CD1c-positive myeloid dendritic cell (primary cell): ENCODE measurements at regions not wholly inside any gene's neighbourhood (a gene's known extent, or its start where the extent isn't known, plus 50 kb on each side); places are given as distances from the start of the nearest gene placed in this dataset.

ENCODE experiments used
- DNase-seq: peaks from one replicate; pipeline ENCODE4 v3.0.0-alpha.2; 2016; ENCODE audit errors: extremely low spot score

GRCh38 chr1:230515451-230516145, 89.5 kb upstream of the PGBD5 start:
- DNase-seq: no peak

GRCh38 chr1:230510496-230510895, 84.4 kb upstream of the PGBD5 start:
- DNase-seq: no peak

- DNase-seq: peak; percentile 67
Observed at GRCh38 chr1:230509281-230509977, 83.3 kb upstream of the PGBD5 start.

GRCh38 chr1:230507666-230508402, 81.7 kb upstream of the PGBD5 start:
- DNase-seq: peak; percentile 15

GRCh38 chr1:230507236-230507635, 81.1 kb upstream of the PGBD5 start:
- DNase-seq: no peak

DNA sequence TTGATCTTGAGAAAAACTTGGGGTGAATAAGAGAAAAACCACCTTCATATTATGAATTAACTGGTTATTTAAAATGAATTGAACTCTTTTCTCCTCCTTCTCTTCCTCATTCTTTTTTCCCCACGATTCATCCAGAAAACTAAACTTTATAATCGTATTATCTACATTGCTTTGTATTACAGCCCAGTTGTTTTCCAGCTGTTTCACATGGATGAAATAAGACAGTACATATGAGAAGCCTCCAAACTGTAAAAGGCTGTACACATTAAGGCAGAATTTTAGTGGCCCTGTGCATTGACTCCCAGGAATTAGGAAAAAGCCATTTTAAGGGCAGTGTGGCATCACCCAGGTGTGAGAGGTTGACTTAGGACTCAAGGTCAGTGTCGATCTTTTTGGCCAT, 80.3 kb upstream of the PGBD5 start:
- DNase-seq: no peak

- no peak for DNase-seq
Observed at GRCh38 chr1:230504310-230504709, 78.2 kb upstream of the PGBD5 start.

DNA sequence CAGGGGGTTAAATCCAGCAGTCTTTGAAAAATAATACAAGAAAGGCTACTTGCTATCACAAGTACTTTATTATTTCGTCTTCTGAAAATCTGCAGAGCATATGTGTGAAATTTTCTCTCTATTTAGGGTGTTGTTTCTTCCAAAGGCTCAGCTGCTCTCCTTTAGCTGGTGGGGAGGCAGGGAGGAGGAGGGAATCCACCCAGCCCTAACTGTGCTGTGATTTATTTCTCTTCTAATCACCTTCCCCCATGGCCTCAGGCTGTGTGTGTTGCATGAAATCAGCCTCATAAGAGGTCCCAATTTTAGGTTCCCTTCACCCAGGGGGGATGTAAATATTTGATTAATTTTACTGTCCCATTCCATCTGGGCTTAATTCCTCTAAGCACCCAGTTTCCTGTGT, 77.6 kb upstream of the PGBD5 start:
- no peak for DNase-seq

DNA sequence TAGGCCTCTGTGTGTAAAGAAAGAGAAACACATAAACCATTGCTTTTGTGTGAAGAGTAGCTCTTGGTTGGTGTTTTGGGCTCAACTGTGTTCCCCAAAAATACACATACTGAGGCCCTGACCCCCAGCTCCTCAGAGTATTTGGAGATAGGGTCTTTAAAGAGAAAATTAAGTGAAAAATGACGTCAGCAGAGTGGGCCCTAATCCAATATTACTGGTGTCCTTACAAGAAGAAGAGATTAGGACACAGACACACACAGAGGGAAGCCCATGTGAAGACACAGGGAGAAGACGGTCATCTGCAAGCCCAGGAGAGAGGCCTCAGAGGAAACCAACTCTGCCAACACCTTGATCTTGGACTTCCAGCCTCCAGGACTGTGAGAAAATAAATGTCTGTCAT, 76.9 kb upstream of the PGBD5 start:
- DNase-seq: no peak

DNA sequence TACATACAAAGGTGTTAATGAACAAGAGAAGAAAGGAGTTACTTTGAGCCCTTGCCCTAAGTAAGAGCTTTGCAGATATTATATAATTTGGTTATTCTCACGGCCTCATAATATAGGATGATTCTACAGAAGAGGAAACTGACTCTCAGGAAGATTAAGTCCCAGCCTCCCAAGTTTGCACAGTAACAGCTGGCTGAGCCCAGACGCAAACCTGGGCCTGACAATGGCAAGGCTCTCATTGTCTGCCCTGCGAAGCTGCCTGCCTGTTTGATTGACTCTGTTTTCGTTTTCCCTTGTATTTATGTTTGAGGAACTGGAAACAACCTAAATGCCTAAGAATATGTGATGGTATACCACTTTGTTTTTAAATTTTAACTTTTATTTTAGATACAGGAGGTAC, 76.2 kb upstream of the PGBD5 start:
- DNase-seq: no peak

- DNase-seq: no peak
Observed at GRCh38 chr1:230501849-230502248, 75.7 kb upstream of the PGBD5 start.

DNA sequence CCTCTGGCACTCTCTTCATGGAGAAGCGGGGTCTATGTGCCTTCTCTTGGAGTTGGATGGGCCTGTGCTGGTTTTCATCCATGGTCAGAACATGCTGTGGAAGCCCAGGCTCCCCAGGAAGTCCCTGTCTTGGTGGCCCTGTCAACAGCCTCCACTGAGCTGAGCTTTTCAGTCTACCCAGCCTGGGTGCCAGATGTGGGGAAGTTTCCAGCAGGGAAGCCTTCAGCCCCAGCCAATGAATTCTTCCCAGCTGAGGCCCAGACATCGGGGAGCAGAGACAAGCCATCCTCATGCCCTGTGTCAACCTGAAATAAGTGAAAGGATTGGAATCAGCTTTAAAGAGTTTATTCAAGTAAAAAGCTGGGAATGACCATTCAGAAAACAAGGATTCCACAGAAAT, 75.1 kb upstream of the PGBD5 start:
- DNase-seq: no peak

DNA sequence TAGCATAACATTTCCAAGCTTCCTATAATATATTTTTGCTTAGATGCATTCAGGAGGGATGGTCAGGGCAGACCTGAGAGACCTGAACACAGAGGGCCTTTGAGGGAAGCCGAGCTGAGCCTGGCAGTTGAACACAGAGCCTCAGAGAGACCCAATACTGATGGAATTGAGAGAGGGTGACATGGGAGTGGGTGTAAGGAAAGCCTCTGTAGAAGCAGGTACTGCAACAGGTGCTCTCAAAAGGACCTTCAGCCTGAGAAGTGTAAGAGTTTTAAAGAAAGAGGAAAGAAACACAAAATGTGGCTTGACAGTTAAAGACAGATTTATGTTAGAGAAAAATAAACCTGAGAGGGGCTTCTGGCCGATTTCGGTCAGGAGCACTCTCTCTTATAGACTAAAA, 73.9 kb upstream of the PGBD5 start:
- no peak for DNase-seq

- no peak for DNase-seq
Observed at GRCh38 chr1:230499496-230499895, 73.4 kb upstream of the PGBD5 start.

GRCh38 chr1:230498704-230499103, 72.6 kb upstream of the PGBD5 start:
- DNase-seq: no peak

- no peak for DNase-seq
Observed at GRCh38 chr1:230496451-230496850, 70.3 kb upstream of the PGBD5 start.

- no peak for DNase-seq
Observed at GRCh38 chr1:230495891-230496385, 69.8 kb upstream of the PGBD5 start.

DNA sequence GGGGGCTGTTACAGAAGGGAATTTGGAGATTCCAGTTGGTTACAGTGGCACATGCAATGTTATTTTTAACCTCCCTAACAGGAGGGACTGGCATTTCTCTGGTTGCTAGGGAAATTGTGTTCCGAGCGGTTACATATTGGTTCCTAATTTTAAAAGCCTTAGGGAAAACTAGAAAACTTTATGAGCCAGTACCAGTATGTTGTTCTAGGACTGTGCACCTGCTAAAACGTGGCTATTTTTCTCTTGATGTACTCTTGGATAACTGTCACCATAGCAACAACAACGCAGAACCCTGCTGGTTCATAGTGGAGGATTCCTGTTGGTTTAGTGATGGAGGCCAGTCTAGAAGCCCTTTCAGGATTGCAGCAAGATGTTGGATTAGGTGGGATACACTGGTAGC, 68.9 kb upstream of the PGBD5 start:
- no peak for DNase-seq

DNA sequence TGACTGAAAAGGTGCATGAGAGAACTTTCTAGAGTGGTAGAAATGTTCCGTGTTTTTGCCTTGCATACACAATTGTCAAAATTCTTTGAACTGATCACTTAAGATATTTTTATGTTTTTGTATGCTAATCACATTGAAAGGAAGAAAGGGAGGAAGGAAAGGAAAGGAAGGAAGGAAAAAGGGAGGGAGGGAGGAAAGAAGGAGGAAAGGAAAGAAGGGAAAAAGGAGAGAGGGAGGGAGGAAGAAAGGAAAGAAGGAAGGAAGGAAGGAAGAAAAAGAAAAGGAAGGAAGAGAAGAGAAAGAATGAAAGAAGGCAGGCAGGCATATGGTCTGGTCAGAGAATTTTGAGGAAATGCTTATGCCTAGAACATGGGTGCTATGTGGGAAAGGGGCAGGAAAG, 68.4 kb upstream of the PGBD5 start:
- DNase-seq: no peak

- DNase-seq: no peak
Observed at GRCh38 chr1:230494026-230494425, 67.9 kb upstream of the PGBD5 start.

DNA sequence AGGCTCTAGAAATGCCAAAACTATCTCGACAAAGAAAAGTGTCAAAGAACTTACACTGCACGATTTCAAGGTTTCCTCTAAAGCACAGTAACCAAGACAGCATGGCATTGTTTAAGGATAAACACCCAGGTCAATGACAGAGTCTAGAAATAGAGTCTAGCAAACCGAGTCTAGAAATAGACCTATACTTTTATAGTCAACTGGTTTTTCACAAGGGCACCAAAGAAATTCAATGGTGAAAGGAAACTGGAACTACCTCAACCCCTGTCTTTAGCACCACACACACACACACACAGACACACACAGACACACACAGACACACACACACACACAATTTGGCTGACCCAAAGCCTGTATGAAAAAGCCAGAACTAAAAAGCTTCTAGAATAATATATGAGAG, 67.1 kb upstream of the PGBD5 start:
- DNase-seq: no peak

DNA sequence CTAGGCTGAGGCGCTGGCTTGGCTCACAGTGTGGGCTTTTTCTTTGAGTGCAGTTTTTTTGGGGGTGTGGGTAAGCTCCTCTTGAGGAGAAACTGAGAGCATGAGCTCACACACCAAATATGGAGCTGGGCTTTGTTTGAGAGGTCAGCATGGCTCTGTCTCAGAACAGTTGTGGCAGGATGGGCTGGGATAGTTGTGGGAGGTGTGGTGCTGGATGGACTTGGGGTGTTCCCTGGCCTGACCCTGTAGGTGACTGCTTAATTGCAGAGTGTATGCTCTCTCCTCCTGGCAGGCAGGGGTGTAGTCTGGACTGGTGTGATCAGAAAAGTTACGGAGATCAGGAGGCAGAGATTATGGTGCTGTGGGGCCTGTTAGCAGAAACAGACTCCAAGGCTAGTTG, 64.3 kb upstream of the PGBD5 start:
- no peak for DNase-seq
